ENCODE measurements at regions not wholly inside any gene's neighbourhood (a gene's known extent, or its start where the extent isn't known, plus 50 kb on each side); places are given as distances from the start of the nearest gene placed in this dataset.
A peak's percentile ranks its signal among the peaks of the same experiment; 100 is the strongest.

- ChIA-PET POLR2A (no interaction called here), CTCF (interaction anchor here (1.1 kb wide), 1 partner anchor 12 kb away, joined by 4 read pairs; no protein-coding TSS in a partner anchor)
- no peaks in the 10 kb centered on the region for H3K27me3 ChIP-seq (ENCODE audit: control insufficient read depth, insufficient read depth, low read length)
- no peak for TF ChIP-seq CTCF (IDR thresholded peaks at IDR 0.05; ENCODE audit: insufficient read depth, low read depth, low read length)
- DNase-seq (ENCODE audit: low read depth): no peak
- H3K36me3 ChIP-seq (ENCODE audit: control insufficient read depth, insufficient read depth, low read length): no peaks in the 10 kb centered on the region
- no peak overlapping the region for H3K4me3 ChIP-seq (ENCODE audit: low read depth, low read length)
Observed at GRCh38 chr13:106297283-106297682, 238.2 kb downstream of the EFNB2 start.

GRCh38 chr13:106296723-106297122 is 238.7 kb downstream of the EFNB2 start:
- H3K36me3 ChIP-seq (ENCODE audit: control insufficient read depth, insufficient read depth, low read length): no peaks in the 10 kb centered on the region
- no peak overlapping the region for H3K4me3 ChIP-seq (ENCODE audit: low read depth, low read length)
- ChIA-PET CTCF (interaction anchor here (1.1 kb wide), 1 partner anchor 12 kb away, joined by 4 read pairs; no protein-coding TSS in a partner anchor), POLR2A (no interaction called here)
- DNase-seq (ENCODE audit: low read depth): no peak
- no peak for TF ChIP-seq CTCF (IDR thresholded peaks at IDR 0.05; ENCODE audit: insufficient read depth, low read depth, low read length)
- H3K27me3 ChIP-seq (ENCODE audit: control insufficient read depth, insufficient read depth, low read length): no peaks in the 10 kb centered on the region

GRCh38 chr13:106295971-106296370 is 239.5 kb downstream of the EFNB2 start:
- DNase-seq (ENCODE audit: low read depth): no peak
- CTCF ChIA-PET: no interaction called here
- Histone ChIP-seq H3K4me3 (ENCODE audit: low read depth, low read length) (no peak overlapping the region), H3K27me3 (ENCODE audit: control insufficient read depth, insufficient read depth, low read length) (no peaks in the 10 kb centered on the region), H3K36me3 (ENCODE audit: control insufficient read depth, insufficient read depth, low read length) (no peaks in the 10 kb centered on the region)
- POLR2A ChIA-PET: no interaction called here
- no peak for TF ChIP-seq CTCF (IDR thresholded peaks at IDR 0.05; ENCODE audit: insufficient read depth, low read depth, low read length)

GRCh38 chr13:106291006-106291405 is 244.5 kb downstream of the EFNB2 start:
- CTCF ChIA-PET: interaction anchor here (1.8 kb wide), 1 partner anchor 10 kb away, joined by 4 read pairs; no protein-coding TSS in a partner anchor
- Histone ChIP-seq H3K4me3 (ENCODE audit: low read depth, low read length) (no peak overlapping the region), H3K27me3 (ENCODE audit: control insufficient read depth, insufficient read depth, low read length) (no peaks in the 10 kb centered on the region), H3K36me3 (ENCODE audit: control insufficient read depth, insufficient read depth, low read length) (no peaks in the 10 kb centered on the region)
- POLR2A ChIA-PET: no interaction called here
- no peak for TF ChIP-seq CTCF (IDR thresholded peaks at IDR 0.05; ENCODE audit: insufficient read depth, low read depth, low read length)
- DNase-seq (ENCODE audit: low read depth): peak; percentile 28

GRCh38 chr13:106287351-106287750 is 248.1 kb downstream of the EFNB2 start:
- Histone ChIP-seq H3K27me3 (ENCODE audit: control insufficient read depth, insufficient read depth, low read length) (no peaks in the 10 kb centered on the region), H3K36me3 (ENCODE audit: control insufficient read depth, insufficient read depth, low read length) (no peaks in the 10 kb centered on the region), H3K4me3 (ENCODE audit: low read depth, low read length) (no peak overlapping the region)
- POLR2A ChIA-PET: no interaction called here
- no peak for TF ChIP-seq CTCF (IDR thresholded peaks at IDR 0.05; ENCODE audit: insufficient read depth, low read depth, low read length)
- CTCF ChIA-PET: no interaction called here
- no peak for DNase-seq (ENCODE audit: low read depth)

Data from BJ (cell line).